ENCODE measurements at regions not wholly inside any gene's neighbourhood (a gene's known extent, or its start where the extent isn't known, plus 50 kb on each side); places are given as distances from the start of the nearest gene placed in this dataset.
A peak's percentile ranks its signal among the peaks of the same experiment; 100 is the strongest.
"Not testable (repeated sequence)": the region's sequence is repeated elsewhere in the genome, so short reads cannot be mapped to it uniquely, and the experiment has no call there.

DNA sequence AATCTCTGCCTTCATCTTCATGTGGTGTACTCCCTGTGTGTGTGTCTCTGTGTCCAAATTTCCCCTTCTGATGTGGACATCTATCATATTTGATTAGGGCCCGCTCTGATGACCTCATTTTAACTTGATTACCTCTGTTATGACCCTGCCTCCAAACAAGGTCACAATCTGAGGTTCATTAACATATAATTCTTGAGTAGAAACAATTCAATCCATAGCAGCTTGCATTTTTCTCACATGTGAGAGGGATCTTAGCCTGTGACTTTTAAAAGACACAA is 130.9 kb upstream of the RAB4A start:
- H3K4me3 ChIP-seq, result no peak overlapping the region
- H3K27ac ChIP-seq, result no peak overlapping the region

DNA sequence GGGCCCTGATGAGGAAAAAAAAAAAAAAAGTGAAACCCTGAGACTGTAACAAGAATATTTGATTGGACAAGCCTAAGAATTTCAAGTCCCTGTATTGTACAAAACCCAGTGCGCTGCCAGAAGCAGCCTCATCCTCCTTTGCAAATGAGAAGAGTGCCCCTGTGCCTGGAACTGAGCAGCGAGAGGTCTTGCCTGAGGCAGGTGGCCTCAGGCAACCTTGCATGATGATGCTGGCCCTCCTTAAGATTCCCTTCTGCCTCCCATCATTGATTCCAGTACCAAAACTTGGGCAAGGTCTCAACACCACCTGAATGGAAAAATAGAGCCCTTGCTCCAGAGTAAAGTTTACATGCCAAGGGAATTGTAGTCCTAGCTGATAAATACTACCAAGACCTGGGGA is 129.6 kb upstream of the RAB4A start:
- Histone ChIP-seq H3K4me3 (no peak overlapping the region), H3K27ac (peak overlapping the region in 1 of 21 experiments; percentile 33)

DNA sequence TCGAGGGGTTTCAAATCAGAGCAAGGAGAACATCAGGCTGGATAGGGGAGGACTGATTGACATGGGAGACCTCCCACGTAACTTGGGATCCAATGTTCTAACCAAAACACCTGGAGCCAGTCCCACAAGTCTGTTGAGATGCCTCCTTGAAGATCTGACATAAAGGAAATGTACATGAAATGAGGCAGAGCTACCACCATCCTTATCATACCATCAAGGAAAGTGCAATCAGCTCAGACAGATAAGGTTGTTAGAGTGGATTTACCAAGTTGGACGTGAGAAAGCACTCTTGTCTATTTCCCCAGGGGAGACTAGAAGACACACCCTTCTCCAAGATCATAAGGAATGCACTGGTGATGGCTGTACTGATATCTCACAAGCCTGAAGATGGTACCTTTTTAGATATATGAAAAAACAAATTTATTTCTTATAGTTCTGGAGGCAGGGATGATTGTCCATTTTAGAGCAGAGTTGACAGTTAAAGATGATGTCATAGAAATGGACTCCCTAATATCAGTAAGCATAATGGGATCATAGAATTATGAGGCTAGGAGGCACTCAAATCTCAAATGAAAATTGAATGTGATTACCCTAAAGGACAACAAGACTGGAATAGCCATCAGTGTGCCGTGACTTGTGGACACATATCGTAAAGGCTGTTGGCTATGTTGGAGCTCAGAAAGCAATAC is 129.1 kb upstream of the RAB4A start:
- H3K4me3 ChIP-seq, result no peak overlapping the region
- peak overlapping the region in 1 of 21 experiments; percentile 33 for H3K27ac ChIP-seq

DNA sequence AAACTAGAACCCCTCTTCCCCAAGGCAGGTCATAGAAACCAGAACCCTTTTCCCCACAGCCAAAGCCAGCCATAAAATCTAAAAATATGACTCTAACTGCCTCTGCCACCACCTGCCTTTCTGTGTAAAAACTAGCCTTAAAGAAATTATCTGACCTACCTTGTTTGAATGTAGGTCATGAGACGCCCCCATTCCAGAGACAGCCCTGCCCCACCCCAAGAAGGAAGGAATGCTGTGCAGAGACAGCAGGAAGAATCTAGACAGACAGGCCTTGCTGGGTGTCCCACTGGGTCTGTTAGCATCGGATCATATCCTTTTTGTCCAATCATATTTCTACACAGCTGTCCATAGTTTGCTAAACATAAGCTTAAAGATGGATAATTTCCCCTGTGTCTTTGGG is 128.4 kb upstream of the RAB4A start:
- peak overlapping the region in 1 of 21 experiments; percentile 17 for H3K27ac ChIP-seq
- H3K4me3 ChIP-seq, result no peak overlapping the region

DNA sequence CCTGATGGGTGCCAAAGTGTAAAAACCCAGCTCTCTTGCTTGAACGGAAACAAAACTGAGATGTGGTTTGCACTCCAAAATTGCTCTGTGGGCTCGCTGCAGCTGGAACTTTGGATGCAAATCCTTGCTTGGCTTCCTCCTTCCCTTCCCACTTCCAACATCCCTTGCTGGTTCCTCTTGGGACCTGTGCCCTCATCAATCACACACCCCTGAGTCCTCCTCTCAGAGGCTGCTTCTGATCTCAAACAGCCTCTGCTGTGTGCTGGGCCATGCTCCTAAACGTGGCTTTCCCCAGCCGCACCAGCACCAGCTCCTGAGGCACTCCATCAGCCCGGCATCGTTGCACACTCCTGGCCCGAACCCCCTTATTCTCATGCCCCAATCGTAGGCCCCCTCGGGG is 124.3 kb upstream of the RAB4A start:
- no peak overlapping the region for H3K4me3 ChIP-seq

DNA sequence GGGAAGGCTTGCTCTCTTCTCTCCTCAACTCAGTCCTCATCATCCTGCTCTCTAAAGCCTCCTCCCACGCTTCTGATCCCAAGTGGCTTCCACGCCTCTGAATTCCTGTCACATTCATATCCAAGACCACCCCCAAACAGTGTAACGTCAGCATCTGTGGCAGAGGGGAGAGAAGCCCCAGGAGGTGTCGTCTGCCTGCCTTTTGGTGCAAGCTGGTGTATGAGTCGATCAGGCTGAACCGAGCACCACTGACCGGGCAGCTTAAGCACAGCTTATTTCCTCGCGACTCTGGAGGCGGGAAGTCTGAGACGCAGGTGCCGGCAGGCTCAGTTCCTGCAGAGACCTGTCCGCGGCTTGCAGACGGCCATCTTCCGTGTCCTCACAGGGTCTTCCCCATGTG is 123.8 kb upstream of the RAB4A start:
- Histone ChIP-seq H3K4me3 (no peak overlapping the region), H3K27ac (no peak overlapping the region)

More for the DNA sequence above, 124.3 kb upstream of the RAB4A start:
- H3K27ac ChIP-seq, result no peak overlapping the region

DNA sequence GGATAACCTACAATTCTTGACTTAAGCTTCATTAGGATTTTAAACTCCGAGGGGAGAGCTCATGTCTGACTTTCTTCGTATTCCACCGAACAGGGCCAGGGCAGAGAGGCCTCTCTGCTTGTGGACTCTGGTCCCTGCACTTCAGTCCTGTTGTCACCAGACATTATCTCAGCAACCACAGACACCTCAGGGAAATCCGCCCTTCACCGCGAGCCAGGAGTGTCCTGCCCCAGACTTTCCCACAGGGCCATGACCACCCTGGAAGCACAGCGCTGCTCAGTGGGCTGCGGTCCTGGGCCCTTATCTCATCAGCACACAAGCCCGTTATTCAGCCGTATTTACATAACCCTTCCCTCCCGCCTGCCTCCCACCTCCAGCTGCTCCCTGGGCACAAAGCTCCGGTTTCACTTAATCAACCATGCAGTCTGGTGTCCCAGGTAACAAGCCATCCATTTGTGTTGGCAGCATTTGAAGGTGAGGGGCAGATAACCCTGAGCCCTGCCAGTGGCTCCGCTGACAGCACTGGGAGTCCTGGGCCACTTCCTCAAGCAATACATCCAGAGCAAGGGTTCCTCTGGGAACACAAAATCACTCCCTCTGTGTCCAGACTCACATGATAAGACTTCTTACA is 122.8 kb upstream of the RAB4A start:
- Histone ChIP-seq H3K27ac (no peak overlapping the region), H3K4me3 (no peak overlapping the region)

DNA sequence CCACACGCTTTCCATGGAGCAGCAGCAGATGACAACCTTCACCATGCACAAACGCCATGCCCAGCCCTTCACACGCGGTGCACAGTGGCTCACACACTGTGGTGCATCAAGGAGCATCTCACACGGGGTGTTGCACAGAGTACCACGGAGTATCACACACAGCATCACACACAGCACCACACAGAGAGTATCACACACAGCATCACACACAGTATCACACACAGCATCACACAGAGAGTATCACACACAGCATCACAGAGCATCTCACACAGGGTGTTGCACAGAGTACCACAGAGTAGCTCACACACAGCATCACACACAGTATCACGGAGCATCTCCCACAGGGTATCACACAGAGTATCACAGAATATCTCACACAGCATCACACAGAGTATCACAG is 122.2 kb upstream of the RAB4A start:
- no peak overlapping the region for H3K4me3 ChIP-seq
- no peak overlapping the region for H3K27ac ChIP-seq

DNA sequence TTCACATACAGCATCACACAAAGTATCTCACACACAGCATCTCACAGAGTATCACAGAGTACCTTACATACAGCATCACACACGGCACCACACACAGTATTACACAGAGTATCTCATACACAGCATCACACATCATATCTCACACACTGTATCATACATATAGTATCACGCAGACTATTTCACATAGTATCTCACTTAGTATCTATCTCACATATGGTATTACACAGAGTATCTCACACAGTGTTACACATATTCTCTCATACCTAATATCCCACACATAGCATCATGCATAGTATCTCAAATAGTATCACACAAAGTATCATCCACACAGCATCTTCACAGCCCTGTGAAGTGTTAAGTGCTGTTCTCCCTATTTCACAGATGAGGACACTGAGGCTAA is 121.5 kb upstream of the RAB4A start:
- Histone ChIP-seq H3K27ac (no peak overlapping the region), H3K4me3 (no peak overlapping the region)

DNA sequence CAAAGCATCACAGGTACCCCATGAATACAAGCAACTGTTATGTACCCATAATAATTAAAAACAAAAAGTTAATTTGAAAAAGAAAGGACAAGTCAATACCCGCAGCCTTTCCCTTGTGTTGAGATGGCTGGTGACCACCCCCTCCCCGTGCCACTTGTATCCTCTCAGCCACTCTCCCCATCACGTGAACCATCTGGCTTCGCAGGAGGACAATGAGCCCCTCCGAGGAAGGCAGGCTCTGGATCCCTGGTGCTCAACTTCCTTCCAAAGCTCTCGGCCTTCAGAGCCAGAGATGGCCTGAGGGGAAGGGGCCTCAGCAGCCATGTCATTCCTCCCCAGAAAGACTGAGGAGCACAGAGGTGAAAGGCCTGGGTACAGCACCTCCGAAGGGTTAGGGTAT is 120.4 kb upstream of the RAB4A start:
- no peak overlapping the region for H3K4me3 ChIP-seq

DNA sequence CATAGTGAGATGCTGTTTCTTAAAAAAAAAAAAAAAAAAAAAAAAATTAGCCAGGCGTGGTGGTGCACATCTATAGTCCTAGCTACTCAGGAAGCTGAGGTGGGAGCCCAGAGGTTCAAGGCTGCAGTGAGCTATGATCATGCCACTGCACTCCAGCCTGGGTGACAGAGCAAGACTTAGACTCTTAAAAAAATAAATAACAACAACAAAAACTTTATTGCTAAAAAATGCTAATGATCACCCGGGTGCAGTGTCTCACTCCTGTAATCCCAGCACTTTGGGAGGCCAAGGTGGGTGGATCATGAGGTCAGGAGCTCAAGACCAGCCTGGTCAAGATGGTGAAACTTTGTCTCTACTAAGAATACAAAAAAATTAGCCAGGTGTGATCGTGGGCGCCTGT is 119.5 kb upstream of the RAB4A start:
- H3K27ac ChIP-seq, H3K4me3 ChIP-seq: not testable (repeated sequence)

More for the DNA sequence above, 120.4 kb upstream of the RAB4A start:
- H3K27ac ChIP-seq, result no peak overlapping the region

DNA sequence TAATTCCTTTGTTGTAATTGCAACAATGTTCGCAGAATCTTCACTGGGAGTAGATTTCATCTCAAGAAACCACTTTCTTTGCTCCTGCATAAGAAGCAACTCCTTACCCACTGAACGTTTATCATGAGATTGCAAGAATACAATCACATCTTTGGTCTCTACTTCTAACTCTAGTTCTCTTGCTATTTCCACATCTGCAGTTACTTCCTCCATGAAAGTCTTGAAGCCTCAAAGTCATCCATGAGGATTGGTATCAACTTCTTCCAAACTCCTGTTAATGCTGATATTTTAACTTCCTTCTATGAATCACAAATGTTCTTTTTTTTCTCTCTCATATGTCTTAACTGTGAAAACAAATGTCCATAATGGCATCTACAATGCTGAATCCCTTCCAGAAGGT is 118.6 kb upstream of the RAB4A start:
- H3K4me3 ChIP-seq, result no peak overlapping the region
- H3K27ac ChIP-seq, result no peak overlapping the region

DNA sequence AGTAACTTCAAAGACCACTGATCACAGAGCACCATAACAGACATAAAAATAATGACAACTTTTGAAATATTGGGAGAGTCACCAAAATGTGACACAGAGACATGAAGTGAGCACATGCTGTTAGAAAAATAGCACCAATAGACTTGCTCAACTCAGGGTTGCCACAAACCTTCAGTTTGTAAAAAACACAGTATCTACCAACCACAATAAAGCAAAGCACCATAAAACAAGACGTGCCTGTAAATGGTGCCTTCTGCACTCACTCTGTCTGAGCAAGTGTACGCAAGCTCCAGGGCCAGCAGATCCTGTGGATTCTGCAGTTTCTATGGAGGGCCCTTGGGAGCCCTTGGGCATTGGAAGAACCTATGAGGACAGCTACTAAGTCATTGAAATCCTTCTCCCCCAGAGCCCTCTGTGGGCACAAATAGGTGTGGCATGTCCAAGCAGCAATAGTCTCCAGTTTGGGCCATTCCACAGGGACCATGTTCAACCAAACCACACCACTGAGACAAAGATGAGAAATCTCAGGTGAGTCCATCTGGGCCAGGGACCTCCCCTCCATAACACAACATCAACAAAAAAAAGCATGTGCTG is 116.9 kb upstream of the RAB4A start:
- H3K27ac ChIP-seq, result no peak overlapping the region
- H3K4me3 ChIP-seq, result no peak overlapping the region

DNA sequence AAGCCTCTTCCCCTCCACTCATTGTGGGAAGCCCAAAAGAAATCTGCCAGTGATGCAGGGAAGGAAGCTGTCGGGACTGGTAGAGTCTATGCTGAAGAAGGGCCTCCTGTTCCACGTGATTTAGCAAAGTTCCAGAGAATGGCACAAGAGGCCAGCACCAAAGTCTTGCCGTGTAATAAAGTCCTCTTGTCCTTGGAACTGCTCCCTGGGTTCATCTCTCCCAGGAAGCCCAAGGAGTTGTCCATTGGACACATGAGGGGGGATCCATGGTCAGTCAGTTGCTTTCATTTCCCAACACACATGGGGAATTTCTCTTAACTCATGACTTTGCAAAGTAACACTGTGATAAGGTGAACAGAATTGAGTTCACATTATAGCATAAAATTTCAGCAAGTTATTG is 116.1 kb upstream of the RAB4A start:
- Histone ChIP-seq H3K4me3 (no peak overlapping the region), H3K27ac (no peak overlapping the region)

DNA sequence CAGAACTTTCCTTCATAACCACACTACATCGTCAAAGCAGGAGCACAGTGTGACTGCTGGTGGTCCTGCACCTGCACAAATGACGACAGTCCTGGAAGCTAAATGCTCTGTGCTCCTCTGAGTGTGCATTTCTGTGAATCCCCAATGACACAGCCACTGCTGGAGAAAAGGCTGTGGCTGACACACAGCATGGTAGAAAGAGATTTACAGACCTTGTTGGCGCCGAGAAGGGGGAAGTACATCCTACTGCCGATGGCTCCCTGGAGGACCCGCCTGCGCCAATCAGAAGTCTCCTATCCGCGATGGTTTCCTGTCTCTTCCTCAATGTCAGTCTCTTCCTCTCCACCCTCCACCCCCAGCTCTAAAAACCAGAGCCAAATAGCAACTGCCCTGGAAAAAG is 115.4 kb upstream of the RAB4A start:
- Histone ChIP-seq H3K27ac (peak overlapping the region in 1 of 21 experiments; percentile 55), H3K4me3 (no peak overlapping the region)

DNA sequence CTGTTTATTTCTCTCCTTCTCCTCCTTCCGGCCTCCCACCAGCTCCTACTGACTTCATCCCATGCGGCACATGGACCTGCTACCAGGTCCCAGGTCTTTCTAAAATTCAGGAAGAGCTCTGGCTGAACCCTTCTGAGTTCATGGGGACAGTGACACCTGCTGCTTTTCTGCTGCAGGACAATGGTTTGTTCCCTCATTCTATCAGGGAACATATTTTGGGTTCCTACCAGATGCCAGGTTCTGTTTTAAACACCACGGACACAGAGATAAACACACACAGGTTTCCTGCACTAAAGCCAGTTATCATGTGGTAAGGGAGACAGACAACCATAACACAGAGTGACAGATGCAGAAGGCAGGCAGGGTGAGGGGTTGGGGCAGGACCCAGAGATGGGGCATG is 114.0 kb upstream of the RAB4A start:
- Histone ChIP-seq H3K4me3 (no peak overlapping the region), H3K27ac (peak overlapping the region in 4 of 21 experiments; percentile 17 to 70 (median 29))

DNA sequence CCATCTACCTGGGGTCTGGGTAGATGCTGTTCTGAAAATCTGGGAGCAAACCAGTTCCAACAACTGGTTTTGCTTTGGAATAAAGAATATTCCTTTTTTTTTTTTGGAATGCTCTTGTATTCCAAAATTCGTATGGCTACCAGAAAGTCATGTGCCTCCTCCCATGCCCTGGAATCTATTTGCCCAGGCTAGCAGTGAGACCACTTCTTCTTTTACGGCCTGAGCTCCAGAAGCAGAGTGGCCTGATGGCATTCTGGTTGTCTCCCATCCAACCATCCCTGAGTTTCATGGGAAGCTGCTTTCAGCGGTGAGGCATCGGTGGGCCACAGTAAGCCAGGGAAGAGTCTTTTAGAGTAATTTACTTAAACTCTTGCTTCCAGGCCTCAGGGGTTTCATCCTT is 113.4 kb upstream of the RAB4A start:
- Histone ChIP-seq H3K4me3 (no peak overlapping the region), H3K27ac (peak overlapping the region in 5 of 21 experiments; percentile 4 to 70 (median 27))

DNA sequence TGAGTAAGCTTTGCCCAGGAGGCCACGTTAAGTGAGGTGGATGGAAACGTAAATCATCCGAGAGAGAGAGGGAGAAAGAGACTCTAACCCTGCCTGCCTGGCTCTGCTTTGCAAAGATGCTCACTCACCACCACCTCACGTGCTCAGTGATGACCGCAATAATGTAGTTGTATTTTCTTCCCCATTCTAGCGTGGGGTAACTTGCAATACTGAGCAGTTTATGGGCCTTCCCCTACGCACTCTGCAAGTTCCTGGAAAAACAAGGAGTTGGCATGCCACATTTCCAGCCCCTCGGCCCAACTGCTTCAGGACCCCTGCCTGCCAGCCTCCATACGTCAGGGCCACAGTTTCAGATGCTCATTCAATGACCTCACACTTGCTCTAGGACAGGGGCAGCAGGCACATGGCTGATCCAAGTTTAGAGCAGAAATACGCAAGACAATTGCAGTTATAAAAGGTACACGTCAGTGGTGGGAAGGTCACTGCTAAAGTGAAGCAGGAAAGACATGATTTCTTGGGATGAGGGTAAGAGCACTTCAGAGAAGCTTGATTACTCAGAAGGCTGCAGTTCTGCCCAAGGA is 112.5 kb upstream of the RAB4A start:
- no peak overlapping the region for H3K4me3 ChIP-seq
- peak overlapping the region in 9 of 21 experiments; percentile 7 to 74 (median 33) for H3K27ac ChIP-seq

DNA sequence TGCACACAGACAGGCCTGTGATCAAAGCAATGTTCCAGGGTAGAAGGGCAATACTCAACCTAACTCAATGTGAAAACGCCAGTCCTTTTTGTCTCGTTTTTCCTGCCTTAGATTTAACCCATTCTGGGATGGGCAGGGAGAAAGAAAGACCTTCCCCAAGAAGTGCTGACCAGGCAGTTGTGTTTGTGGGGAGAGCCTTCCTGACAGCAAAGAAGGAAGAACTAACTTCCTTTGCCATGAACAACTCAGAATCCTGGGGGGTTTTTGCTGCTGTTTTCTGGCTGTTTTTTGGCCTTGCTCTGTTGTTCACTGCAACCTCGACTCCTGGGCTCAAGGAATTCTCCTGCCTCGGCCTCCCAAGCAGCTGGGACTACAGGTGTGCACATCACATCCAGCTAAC is 112.0 kb upstream of the RAB4A start:
- H3K4me3 ChIP-seq, result no peak overlapping the region
- H3K27ac ChIP-seq, result peak overlapping the region in 8 of 21 experiments; percentile 7 to 74 (median 37)

DNA sequence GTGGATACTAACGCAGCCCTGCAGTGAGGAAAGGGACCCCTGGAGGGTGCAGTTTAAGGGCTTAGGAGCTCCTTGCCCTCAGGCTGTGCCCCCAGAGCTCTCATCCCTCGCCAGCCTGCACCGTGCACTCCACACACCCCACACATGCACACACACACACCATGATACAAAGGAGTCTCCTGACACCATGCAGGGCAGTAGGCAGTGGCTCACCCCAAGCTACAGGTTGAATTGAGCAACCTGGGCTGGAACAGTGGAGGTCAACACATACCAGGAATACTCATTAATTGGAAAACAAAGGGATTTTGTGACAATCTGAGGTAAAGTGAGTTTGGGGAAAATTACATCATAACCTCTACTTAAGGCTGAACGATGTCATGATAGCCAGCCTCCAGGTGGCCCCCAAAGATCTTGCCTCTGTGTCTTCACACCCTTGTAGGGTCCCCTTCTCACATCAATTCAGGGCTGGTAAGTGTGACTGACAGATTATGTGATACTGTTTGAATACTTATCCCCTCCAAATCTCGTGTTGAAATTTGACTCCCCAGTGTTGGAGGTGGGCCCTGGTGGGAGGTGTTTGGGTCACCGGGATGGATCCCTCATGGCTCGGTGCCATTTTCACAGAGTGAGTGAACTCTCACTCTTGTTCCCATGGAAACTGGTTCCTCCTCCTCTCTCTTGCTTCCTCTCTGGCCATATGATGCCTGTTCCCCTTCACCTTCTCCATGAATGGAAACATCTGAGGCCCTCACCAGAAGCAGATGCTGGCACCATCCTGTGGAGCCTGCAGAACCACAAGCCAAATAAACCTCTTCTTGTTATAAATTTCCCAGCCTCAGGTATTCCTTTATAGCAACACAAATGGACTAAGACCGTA is 111.0 kb upstream of the RAB4A start:
- no peak overlapping the region for H3K4me3 ChIP-seq
- peak overlapping the region in 4 of 21 experiments; percentile 13 to 74 (median 40) for H3K27ac ChIP-seq
